HG03135 (cell line): ENCODE measurements at regions not wholly inside any gene's neighbourhood (a gene's known extent, or its start where the extent isn't known, plus 50 kb on each side); places are given as distances from the start of the nearest gene placed in this dataset.

Experiments
- ATAC-seq: cut with Tn5 transposase; IDR thresholded peaks from one replicate; pipeline ENCODE4 v1.9.1; 2021; ENCODE audit warnings: mild to moderate bottlenecking, moderate library complexity; ENCODE audit not compliant: unreplicated experiment

DNA sequence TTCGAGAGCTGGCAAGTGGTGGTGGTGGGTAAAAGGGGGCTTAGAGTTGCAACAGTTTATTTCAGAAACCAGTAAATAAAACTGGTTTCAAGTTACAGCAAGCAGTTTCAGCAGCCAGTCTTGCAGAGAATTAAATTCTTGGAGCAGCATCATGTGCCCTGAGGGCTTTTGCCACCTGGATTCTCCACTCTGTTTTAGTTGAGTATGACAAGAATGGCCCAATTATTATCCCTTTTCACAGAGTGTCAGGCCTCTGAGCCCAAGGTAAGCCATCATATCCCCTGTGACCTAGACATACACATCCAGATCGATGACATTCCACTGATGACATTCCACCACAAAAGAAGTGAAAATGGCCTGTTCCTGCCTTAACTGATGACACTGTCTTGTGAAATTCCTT lies 72.8 kb upstream of the FANCL start:
- ATAC-seq = no peak

DNA sequence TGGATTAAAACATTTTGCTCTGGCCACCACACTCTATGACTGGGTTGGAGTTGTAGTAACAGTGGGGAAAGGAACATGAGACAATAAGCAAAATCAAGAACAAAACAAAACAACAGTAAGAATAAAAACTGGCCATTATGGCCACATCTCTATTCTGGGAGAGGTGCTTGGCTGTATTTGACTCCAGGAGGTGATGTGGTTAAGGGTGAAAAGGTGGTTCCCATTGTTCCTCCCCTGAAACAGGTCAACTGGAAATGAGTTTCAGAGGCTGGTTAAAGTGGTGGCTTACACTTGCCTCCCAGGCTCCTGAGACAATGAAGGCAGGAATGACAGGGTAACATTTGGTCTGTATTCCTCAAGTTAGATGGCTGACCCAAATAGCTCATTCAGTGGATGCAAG lies 67.3 kb upstream of the FANCL start:
- ATAC-seq = no peak

DNA sequence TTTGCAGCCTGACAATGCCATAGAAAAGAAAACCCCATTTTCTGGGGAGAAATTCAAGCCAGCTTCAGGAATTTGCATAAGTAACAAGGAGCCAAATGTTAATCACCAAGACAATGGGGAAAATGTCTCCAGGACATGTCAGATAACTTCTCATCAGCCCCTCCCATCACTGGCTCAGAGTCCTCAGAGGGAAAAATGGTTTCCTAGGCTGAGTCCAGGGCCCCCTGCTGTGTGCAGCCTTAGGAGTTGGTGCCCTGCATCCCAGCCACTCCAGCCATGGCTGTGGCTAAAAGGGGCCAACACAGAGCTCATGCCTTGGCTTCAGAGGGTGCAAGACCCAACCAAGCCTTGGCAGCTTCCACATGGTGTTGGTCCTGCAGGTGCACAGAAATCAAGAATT lies 63.7 kb upstream of the FANCL start:
- ATAC-seq = no peak

DNA sequence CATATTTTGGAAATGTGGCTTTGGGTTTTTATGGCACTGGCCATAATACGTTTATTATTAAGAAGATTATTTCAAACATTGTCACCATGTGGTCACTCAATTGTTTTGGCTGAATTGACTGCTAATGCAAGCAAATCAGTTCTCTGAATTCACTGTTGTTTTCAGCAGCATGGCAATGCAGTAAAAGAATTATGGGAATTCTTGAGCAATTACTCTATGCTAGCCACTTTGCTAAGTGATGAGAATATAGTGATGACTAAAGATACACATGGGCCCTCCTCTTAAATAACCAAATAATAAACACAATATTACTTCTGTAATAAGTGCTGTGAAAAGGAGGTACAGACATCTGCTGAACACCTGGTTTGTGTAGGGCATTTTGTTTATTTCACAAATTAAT lies 58.0 kb upstream of the FANCL start:
- ATAC-seq = no peak

DNA sequence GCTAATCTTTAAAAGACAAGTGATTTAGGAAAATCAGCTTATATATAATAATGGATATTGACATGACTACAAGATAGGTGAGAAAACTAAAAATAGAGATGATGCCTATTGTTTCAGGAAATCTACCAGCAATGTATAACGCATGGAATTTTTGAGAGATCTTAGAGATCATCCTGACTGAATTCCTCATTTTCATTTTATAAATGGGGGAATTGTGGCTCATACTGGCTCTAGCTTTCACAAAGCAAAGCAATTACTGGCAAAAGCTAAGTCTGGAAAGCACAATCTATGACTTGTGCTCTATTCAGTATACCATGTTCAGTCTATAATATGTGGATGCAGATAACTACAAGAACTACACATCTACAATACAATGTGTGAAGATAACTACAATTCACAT lies 51.9 kb upstream of the FANCL start:
- no peak for ATAC-seq

DNA sequence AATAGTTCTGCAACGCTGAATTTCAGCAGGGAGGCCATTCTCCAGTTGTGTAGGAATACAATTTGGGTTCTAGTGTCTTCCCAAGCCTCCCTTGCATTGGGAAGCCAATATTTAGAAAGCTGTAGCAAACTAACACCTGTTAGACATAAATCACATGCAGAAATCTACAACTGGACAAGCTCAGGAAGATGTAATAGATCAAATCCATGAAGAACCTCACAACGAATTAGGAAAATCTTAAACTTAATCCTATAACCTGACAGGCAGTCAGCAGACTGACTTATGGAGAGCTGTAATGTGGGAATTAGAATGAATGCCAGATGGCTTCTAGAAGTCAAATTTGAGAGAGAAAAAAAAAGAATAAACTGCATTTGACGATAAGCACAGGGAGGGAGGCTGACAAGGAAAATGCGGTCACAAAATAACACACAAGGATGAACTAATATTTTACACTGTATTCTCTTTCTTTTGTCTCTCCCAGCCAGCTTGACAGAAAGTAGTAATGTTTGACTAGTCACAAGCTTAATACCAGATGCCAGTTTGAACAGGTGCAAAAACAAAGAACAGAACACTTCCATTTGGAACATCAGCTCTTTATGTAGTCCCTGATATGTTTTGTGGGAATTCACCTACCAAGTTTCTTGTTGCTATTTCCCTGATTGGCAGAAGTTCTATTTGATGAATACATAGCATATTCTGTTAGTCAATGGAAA lies 50.8 kb upstream of the FANCL start:
- no peak for ATAC-seq
